HG03571 (cell line): ENCODE measurements at regions not wholly inside any gene's neighbourhood (a gene's known extent, or its start where the extent isn't known, plus 50 kb on each side); places are given as distances from the start of the nearest gene placed in this dataset.

Experiments used
- ATAC-seq: cut with Tn5 transposase; IDR thresholded peaks from one replicate; pipeline ENCODE4 v1.9.1; 2021; ENCODE audit not compliant: unreplicated experiment

GRCh38 chr10:121290674-121291073, 307.6 kb downstream of the FGFR2 start:
- no peak for ATAC-seq

- ATAC-seq: no peak
Measured at GRCh38 chr10:121291376-121291775, 306.9 kb downstream of the FGFR2 start.

GRCh38 chr10:121291823-121292222, 306.4 kb downstream of the FGFR2 start:
- no peak for ATAC-seq

GRCh38 chr10:121292321-121292720, 305.9 kb downstream of the FGFR2 start:
- no peak for ATAC-seq

- ATAC-seq: no peak
Measured at GRCh38 chr10:121293110-121293509, 305.1 kb downstream of the FGFR2 start.

- no peak for ATAC-seq
Measured at GRCh38 chr10:121294630-121295029, 303.6 kb downstream of the FGFR2 start.

GRCh38 chr10:121296378-121296777, 301.9 kb downstream of the FGFR2 start:
- ATAC-seq: no peak

GRCh38 chr10:121296881-121297585, 301.2 kb downstream of the FGFR2 start:
- ATAC-seq: no peak

GRCh38 chr10:121300723-121301122, 297.5 kb downstream of the FGFR2 start:
- ATAC-seq: no peak

GRCh38 chr10:121302541-121303180, 295.6 kb downstream of the FGFR2 start:
- ATAC-seq: no peak

GRCh38 chr10:121303287-121303890, 294.9 kb downstream of the FGFR2 start:
- ATAC-seq: no peak

- ATAC-seq: no peak
Measured at GRCh38 chr10:121305066-121305465, 293.2 kb downstream of the FGFR2 start.

- no peak for ATAC-seq
Measured at GRCh38 chr10:121306159-121306673, 292.0 kb downstream of the FGFR2 start.

- ATAC-seq: no peak
Measured at GRCh38 chr10:121307411-121307980, 290.7 kb downstream of the FGFR2 start.

- ATAC-seq: no peak
Measured at GRCh38 chr10:121308020-121308419, 290.2 kb downstream of the FGFR2 start.

- no peak for ATAC-seq
Measured at GRCh38 chr10:121309164-121309563, 289.1 kb downstream of the FGFR2 start.

- ATAC-seq: no peak
Measured at GRCh38 chr10:121310151-121310711, 288.0 kb downstream of the FGFR2 start.

GRCh38 chr10:121311812-121312443, 286.3 kb downstream of the FGFR2 start:
- no peak for ATAC-seq

- no peak for ATAC-seq
Measured at GRCh38 chr10:121312587-121312986, 285.7 kb downstream of the FGFR2 start.

- ATAC-seq: no peak
Measured at GRCh38 chr10:121313119-121313875, 284.9 kb downstream of the FGFR2 start.
